Nucleus accumbens (tissue), 56 donors: ENCODE measurements at regions not wholly inside any gene's neighbourhood (a gene's known extent, or its start where the extent isn't known, plus 50 kb on each side); places are given as distances from the start of the nearest gene placed in this dataset.
A peak's percentile ranks its signal among the peaks of the same experiment; 100 is the strongest.

Source experiments
- DNase-seq, 56 donors: peaks; one replicate each; lab custom pipeline; 2025; lab: John Stamatoyannopoulos, UW

DNA sequence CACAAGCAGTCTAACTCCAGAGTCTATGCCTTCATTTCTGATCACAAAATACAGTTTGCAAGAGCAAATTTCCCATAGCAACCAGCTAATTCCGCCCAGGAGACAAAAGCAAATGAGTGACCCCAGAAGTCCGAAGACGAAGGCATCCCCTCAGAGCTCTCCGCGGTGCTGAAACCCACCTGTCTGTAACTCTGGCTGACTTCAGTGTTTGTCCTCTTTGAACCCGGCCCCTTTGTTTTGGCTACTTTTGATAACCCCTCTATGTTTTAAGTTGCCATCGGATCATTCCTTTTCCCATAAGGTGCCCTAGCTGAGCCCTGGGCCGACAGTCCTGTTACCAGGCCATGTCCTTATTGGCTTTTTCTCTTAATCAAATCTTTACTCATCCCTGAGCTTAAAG is 515.8 kb downstream of the PTPRU start:
- DNase-seq: no peak

DNA sequence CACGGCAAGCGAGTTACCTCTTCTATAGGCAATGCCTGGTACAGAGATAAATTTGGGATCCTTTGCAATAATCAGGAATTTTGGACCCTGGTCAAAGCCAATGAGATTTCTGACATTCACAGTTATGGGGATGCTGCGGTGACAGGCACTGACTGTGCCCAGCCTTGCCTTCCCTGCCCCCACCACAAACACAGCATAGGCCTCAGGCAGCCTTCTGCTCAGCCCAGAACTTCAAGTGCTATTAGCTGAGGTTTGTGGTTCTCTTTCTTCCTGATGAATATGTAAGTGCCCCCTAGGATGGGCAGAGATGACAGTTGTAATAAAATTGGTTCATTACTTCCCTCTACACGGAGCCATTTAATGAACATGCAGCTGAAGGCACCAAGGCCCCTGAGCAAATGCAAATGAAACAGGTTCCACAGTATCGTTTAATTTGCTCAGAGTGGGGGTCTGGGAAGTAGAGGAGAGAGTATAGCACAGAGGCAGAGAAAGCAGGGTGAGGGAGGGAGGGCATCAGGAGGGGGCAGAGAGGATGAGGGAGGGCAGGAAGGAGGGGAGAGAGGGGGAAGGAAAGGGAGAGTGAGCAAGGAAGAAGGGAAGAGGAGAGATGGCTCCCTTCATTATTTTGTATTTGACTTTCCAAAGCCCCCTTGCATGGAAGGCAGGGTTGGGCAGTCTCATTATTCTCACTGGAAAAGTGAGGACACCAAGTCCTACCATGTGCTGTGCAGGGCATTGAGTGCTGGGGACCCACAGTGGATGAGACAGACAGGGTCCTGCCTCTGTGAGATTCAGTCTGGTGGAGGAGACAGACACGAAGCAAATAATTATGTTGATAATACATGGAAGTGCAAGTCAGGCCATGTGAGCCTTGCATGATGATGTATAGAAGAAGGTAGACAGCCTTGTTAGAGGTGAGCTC is 513.0 kb downstream of the PTPRU start:
- peak in 1 of 56 donors; percentile 16 for DNase-seq

- DNase-seq: no peak
Measured at GRCh38 chr1:29747196-29747595, 510.9 kb downstream of the PTPRU start.

GRCh38 chr1:29746076-29746665 is 509.8 kb downstream of the PTPRU start:
- no peak for DNase-seq

DNA sequence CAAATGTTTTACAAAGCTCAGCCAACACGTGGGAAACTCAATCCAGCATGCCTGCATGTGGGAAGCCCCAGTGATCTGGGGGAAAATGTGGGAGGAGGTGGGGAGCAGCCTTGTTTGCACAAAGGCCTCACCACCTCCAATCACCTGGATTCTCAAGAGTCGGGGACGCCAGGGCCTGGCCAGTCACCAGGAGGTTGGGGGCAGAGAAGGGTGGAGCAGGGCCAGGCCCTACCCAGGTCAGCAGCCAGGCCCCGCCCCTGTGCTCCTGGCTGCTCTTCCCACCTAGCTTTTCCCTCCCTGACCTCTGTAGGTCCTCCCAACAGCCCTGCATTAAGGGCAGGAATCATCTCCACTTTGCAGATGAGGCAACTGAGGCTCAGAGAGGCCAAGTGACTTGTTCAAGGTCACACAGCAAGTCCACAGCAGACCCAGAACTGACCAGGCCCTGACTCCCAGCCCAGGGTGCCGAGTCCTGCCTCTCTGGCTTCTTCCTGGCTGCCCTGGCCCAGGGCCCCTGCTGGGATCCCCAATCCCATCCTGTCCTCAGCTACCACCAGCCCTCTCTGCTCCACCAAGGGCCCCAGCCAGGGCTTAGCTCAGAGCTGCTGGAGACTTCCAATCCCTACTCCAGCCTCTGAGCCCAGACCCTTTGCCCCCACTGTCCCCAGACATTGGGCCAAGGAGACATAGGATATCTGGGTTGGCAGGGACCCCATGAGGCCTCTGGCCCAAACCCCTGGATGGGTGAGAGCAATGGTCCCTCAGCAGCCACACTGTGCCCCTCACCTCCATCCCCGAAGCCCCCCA is 508.6 kb downstream of the PTPRU start:
- no peak for DNase-seq

GRCh38 chr1:29743931-29744330 is 507.6 kb downstream of the PTPRU start:
- DNase-seq: no peak

DNA sequence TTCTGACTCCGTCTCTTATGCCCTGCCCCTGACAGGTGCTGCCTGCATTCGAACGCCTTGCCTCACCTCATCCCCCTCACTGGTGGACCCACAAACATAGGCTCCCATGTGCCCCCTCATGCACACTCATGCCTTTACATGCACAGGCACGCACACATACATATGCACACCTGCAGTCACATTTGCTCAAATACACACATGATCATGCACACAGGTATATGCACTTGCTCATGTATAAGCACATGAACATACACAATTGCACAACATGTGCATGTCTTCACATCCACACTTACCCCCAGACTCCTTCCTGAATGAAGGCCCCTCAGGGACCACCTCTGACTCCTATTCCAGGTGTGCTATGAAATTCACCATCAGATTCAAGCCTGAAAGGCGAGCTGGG is 506.9 kb downstream of the PTPRU start:
- no peak for DNase-seq

GRCh38 chr1:29739176-29739575 is 502.9 kb downstream of the PTPRU start:
- DNase-seq: no peak

- no peak for DNase-seq
Measured at GRCh38 chr1:29736582-29737188, 500.4 kb downstream of the PTPRU start.

DNA sequence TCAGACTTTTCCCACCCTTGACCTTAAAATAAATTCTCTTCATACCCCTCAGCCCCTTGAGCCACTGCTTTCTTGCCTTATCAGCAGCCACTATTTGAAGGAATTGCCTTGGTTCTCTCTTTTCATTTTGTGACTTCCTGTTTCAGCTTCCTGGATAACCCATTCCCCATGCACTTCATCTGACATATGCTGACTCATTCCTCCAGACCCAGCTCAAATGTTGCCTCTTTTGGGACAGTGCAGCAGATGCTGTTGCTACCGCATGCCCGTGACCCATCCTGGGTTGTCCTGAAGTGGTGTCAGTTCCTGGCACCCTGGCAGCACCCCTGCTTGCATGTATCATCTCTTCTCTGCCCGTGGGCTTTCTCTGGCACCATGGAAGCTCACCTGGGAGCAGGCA is 496.1 kb downstream of the PTPRU start:
- DNase-seq: no peak

DNA sequence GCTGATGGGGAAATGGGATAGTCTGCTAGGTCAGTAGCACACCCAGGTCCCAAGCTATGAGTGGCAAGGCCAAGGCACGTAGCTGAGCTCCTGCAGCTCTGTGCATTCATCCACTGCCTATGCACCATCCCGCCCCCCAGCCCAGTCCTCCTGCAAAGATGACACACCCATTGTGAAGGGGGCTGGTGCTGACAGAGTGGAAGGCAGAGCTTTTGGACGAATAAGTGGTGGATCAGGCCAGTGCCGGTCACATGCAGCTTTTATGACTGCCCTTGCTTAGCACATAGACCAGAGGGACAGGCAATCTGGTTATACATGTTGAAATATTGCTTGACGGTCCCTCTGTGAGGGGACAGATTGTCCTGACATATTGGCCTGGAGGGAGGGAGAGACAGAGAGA is 494.3 kb downstream of the PTPRU start:
- no peak for DNase-seq

DNA sequence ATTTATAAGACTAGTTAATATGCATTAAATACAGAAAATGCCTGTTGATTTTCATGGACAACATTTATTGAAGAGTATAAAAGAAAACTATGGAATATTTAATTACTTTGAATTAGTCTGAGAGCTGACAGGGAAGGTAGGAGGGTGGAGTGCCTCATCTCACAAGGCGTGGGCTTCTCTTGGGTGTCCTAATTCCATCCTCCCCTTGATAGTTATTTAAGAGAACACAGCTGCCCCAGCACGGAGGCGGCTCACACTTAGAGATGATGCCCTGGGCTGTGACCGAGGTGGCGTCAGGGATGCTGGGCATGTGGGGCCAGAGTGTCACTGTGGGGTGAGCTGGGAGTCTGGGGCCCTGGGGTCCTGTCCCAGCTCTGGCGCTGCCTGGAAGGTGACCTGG is 493.0 kb downstream of the PTPRU start:
- peak in 1 of 56 donors; percentile 16 for DNase-seq

- no peak for DNase-seq
Measured at GRCh38 chr1:29728703-29729102, 492.4 kb downstream of the PTPRU start.

DNA sequence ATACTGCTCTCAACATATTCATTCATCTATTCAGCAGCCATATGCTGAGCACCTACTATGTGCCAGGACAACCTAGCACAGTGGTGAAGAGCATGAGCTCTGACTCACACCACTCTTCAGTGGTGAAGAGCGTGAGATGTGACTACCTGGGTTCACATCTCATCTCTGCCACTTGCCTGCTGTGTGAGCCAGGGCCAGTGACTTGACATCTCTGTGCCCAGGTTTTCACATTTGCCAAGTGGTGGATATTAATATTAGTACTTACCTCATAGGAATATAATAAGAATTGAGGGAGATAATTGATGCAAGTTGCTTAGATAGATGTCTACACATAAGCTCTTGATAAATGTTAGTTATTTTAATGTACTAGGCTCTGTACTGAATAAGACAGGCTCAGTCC is 488.9 kb downstream of the PTPRU start:
- DNase-seq: no peak

DNA sequence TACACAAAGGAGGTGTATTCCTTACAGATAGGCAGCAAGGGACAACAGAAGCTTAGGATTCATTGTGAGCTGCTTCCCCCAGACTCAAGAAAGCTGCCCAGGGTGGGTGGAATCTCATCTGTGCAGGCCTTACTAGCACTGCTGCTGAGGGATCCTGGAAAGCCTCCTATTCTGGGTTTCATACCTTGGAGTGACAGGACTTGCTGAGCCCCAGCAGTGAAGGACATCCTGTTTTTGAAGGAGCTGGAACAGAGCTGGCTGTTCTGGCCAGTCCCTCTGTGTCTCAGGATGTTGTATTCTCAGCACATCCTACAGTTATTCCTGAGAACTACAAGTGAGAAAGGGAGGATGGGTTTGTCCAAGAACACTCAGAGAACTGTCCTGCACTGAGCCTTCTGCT is 486.3 kb downstream of the PTPRU start:
- no peak for DNase-seq

- no peak for DNase-seq
Measured at GRCh38 chr1:29719253-29719652, 482.9 kb downstream of the PTPRU start.

DNA sequence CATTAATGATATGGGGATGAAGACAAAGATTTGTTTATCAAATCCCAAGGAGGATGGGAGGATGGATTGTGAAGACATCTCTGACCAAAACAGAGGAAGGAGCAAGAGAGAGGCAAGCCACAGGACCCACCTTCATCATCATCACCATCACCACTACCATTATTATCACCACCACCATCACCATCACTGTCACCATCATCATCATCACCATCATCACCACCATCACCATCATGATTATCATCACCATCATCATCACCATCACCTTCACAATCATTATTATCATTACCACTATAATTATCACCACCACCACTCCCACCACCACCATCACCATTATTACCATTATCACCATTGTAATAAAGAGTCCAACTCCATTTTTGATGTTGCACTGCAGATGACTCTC is 482.5 kb downstream of the PTPRU start:
- DNase-seq: no peak

DNA sequence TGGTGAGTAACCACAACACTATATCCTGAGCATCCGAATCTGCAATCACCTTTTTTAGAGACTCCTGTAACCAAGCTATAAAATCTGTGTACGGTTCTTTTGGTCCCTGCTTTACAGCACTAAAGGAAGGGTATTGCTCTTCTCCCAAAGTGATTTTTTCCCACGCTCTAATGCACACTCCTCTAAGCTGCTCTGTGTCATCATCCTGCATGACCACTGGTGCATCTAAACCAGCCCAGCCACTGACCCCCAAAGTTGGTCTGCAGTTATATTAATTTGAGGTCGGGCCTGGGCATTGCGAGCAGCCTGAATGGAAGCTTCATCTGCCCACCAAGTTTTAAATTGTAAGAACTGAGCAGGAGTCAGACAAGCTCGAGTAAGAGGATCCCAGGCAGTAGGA is 480.0 kb downstream of the PTPRU start:
- no peak for DNase-seq

GRCh38 chr1:29713857-29714256 is 477.5 kb downstream of the PTPRU start:
- no peak for DNase-seq

DNA sequence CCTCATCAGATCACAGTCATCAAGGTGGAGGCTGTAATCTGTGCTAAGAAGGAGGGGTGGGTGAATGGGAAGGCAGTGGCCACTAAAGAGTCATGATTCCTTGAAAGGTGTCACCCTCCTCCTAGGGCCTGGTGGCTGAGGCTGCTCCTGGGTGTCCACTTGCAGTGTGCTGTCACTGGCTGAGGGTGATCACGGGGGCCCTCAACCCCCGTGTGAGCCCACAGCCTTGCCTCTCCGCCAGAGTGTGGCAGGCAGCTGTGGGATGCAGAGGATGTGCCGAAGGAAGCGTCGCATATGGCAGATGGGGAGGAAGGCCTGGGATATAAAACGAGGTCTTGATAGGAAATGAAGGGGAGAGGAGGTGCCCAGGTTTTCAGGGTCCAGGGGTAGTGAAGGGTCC is 476.5 kb downstream of the PTPRU start:
- DNase-seq: no peak

DNA sequence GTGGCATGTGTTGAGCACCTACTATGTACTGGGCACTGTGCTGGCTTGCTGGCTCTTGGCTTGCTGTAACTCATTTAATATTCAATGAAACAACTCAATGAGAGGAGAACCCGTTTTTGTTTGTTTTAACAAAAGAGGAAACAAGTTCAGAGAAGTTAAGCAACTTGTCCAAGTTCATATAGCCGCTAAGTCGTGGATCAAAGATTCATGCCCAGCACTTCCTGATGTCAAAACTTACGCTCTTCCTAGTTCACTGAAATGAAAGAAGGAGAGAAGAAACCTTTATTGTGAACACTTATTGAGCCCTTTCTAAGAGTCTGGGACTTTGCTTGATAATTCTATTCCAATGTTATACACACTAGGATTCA is 475.9 kb downstream of the PTPRU start:
- no peak for DNase-seq
